HTR-8/SVneo (cell line): ENCODE measurements at regions not wholly inside any gene's neighbourhood (a gene's known extent, or its start where the extent isn't known, plus 50 kb on each side); places are given as distances from the start of the nearest gene placed in this dataset.

Experiments
- DNase-seq: peaks from one replicate; pipeline ENCODE4 v3.0.0; 2011; ENCODE audit warnings: low spot score, mixed read lengths; ENCODE audit not compliant: insufficient read length
- FAIRE-seq: peaks from 2 replicates; lab custom pipeline; 2011; peaks lifted over from hg19 to GRCh38; lab: Jason Lieb, UNC

GRCh38 chr2:204260162-204260877 is 285.0 kb upstream of the PARD3B start:
- FAIRE-seq (no peak), DNase-seq (peak; percentile 41)

GRCh38 chr2:204260901-204261300 is 284.4 kb upstream of the PARD3B start:
- FAIRE-seq, result no peak
- DNase-seq, result no peak

DNA sequence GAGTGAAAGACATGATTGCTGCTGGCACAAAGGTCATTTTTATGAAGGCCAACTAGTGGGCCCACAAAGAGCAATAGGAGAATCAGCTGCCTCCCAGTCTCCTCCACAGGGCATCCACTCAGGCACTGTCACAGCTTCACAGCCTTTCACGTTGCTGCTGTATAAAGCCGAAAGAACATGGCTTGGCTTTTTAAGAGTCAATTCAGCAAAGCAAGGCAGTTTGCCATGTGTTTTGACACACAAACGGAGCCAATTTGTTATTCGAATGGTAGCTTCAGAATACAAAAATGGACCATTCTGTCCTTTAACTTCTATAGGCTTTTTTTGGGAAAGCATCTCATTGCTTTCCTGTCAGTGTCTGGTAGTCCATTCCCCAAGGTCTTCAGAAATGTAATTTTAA is 283.4 kb upstream of the PARD3B start:
- FAIRE-seq, result no peak

GRCh38 chr2:204264085-204264553 is 281.2 kb upstream of the PARD3B start:
- no peak for FAIRE-seq
- DNase-seq, result no peak

More for the DNA sequence above, 283.4 kb upstream of the PARD3B start:
- no peak for DNase-seq

DNA sequence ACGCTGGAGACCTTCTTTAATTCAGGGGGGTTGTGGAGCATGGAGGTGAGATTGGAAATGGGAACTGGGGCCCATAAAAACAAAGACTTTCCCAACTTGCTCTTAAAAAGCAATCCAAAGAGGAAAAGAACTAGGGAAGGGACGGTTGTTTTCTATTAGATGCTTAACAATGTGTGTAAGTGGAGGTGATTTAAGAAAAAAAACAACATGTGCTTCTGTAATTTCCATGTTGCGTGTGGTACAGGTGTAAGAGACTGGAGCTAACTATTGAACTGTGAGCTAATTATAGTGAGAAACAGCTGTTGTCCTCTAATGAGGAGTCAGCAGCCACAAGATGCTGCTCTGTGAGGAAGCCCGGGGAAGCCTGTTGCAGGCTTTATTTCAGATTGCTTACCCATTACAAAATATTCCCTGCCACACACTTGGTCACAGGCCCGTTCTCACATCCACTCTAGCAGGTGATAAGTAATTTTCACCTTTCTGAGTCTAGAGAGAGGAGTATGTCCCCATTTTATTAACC is 280.6 kb upstream of the PARD3B start:
- DNase-seq, result no peak
- no peak for FAIRE-seq

DNA sequence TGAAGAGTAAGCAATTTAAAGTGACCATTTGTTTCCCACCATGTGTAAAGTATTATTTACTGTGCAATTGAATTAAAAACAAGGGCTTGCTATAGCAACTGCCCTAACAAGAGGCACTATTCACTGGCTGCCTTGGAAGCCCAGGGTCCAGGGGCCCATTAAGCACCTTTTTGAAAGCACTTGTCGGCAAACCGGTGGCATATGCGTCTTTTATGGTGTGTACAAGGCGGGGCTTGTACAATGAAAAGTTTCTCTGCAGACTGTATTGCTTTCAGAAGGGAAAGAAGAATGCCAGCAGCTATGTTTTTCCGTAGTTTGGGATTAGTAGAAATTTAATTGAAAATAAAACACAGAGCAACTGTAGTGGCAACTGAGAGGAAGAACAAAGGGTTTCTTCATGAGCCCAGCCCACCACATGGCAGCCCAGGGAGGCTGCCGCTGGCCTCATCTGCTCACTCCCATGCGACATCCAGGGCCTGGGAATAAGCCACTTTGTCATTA is 279.5 kb upstream of the PARD3B start:
- DNase-seq (no peak), FAIRE-seq (no peak)

- DNase-seq, result no peak
- no peak for FAIRE-seq
Measured at GRCh38 chr2:204268458-204268857, 276.8 kb upstream of the PARD3B start.

GRCh38 chr2:204268971-204269370 is 276.3 kb upstream of the PARD3B start:
- FAIRE-seq (no peak), DNase-seq (no peak)

GRCh38 chr2:204272089-204272488 is 273.2 kb upstream of the PARD3B start:
- FAIRE-seq (no peak), DNase-seq (no peak)

- DNase-seq (no peak), FAIRE-seq (no peak)
Measured at GRCh38 chr2:204272610-204273287, 272.5 kb upstream of the PARD3B start.

GRCh38 chr2:204274429-204274828 is 270.8 kb upstream of the PARD3B start:
- DNase-seq (no peak), FAIRE-seq (no peak)

- no peak for DNase-seq
- no peak for FAIRE-seq
Measured at GRCh38 chr2:204274991-204275390, 270.3 kb upstream of the PARD3B start.

- FAIRE-seq (no peak), DNase-seq (no peak)
Measured at GRCh38 chr2:204277226-204277625, 268.0 kb upstream of the PARD3B start.

- no peak for DNase-seq
- FAIRE-seq, result no peak
Measured at GRCh38 chr2:204278454-204278853, 266.8 kb upstream of the PARD3B start.

DNA sequence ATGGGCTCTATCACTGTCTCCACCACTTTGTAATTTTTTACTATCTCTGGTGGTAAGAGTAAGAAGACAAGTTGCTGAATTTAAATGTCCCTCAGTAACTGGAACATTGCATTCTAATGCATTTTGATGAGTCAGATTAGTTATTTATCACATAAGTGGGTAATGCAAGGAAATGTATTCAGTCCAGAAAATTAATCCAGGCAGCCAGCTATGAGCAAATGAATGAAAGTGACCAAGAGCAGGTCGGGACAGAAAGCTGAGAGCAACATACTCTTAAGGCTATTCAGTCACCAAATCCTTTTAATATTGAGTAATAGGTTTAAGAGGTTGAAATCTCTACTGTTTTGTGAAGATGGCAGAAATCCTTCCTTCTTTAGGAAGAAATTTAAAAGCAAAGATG is 265.5 kb upstream of the PARD3B start:
- DNase-seq (no peak), FAIRE-seq (no peak)

- DNase-seq (no peak), FAIRE-seq (no peak)
Measured at GRCh38 chr2:204280262-204280668, 265.0 kb upstream of the PARD3B start.

DNA sequence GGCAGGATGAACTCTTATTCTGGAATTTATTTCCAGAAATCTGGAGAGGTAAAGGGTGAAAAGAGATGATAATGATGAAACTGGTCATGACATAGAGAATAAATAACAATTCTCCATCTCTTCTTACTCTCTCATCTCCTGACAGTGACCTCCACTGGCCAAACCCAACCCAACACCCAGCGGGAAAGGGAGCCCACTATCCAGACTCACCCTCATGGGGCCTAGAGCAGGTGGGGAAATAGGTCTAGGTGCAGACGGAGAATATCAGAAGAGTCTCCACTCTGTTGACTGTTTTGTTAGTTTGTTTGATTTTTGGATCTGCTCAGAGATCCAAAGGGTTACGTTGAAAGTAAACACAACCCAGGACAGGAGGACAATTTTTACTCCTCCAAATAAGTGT is 263.2 kb upstream of the PARD3B start:
- DNase-seq (no peak), FAIRE-seq (no peak)

- DNase-seq (no peak), FAIRE-seq (no peak)
Measured at GRCh38 chr2:204282525-204282924, 262.8 kb upstream of the PARD3B start.

- no peak for FAIRE-seq
- no peak for DNase-seq
Measured at GRCh38 chr2:204289066-204289465, 256.2 kb upstream of the PARD3B start.

- DNase-seq (no peak), FAIRE-seq (no peak)
Measured at GRCh38 chr2:204292439-204292838, 252.8 kb upstream of the PARD3B start.
